GM23338 (cell line): ENCODE measurements at regions not wholly inside any gene's neighbourhood (a gene's known extent, or its start where the extent isn't known, plus 50 kb on each side); places are given as distances from the start of the nearest gene placed in this dataset.

Experiments
- ATAC-seq: fragments of 200-7000 bp; cut with Tn5 transposase; 3 replicates; pipeline ENCODE4 v1.9.1; 2020
- DNase-seq: peaks from one replicate; pipeline ENCODE4 v3.0.0-alpha.2; 2015; ENCODE audit warnings: low spot score
- H2AFZ ChIP-seq: fragments of 200-600 bp; sonication (generic); 2 replicates; pipeline ENCODE4 v1.8.0; 2016; ENCODE audit warnings: antibody characterized with exemption, mild to moderate bottlenecking, moderate library complexity
- H3F3A ChIP-seq: fragments of 200-600 bp; sonication (generic); replicated peaks from 2 replicates; pipeline ENCODE4 v1.8.0; 2017; ENCODE audit warnings: antibody characterized with exemption, mixed run types, low read depth
- H3K27ac ChIP-seq: fragments of 200-600 bp; sonication (generic); 2 replicates; pipeline ENCODE4 v1.6.1; 2016; ENCODE audit warnings: low read depth
- H3K27me3 ChIP-seq: fragments of 200-600 bp; sonication (generic); 2 replicates; pipeline ENCODE4 v1.8.0; 2016; ENCODE audit warnings: mild to moderate bottlenecking, mixed run types, moderate library complexity; ENCODE audit not compliant: insufficient read depth
- H3K36me3 ChIP-seq: fragments of 200-600 bp; sonication (generic); 2 replicates; pipeline ENCODE4 v1.8.0; 2016; ENCODE audit warnings: mild to moderate bottlenecking; ENCODE audit not compliant: insufficient read depth
- H3K4me1 ChIP-seq: fragments of 200-600 bp; sonication (generic); 2 replicates; pipeline ENCODE4 v1.8.0; 2016; ENCODE audit warnings: mild to moderate bottlenecking, moderate library complexity; ENCODE audit not compliant: insufficient read depth
- H3K4me2 ChIP-seq: fragments of 200-600 bp; sonication (generic); 2 replicates; pipeline ENCODE4 v1.7.1; 2017; ENCODE audit warnings: mixed run types
- H3K4me3 ChIP-seq: fragments of 200-600 bp; sonication (generic); 2 replicates; pipeline ENCODE4 v1.6.1; 2016; ENCODE audit warnings: mixed run types
- H3K79me2 ChIP-seq: fragments of 200-600 bp; sonication (generic); replicated peaks from 2 replicates; pipeline ENCODE4 v1.8.0; 2017; ENCODE audit warnings: mild to moderate bottlenecking; ENCODE audit not compliant: insufficient read depth
- H3K9me2 ChIP-seq: fragments of 200-600 bp; sonication (generic); 2 replicates; pipeline ENCODE4 v1.8.0; 2017; ENCODE audit not compliant: insufficient read depth
- H4K20me1 ChIP-seq: fragments of 200-600 bp; sonication (generic); replicated peaks from 2 replicates; pipeline ENCODE4 v1.8.0; 2017; ENCODE audit warnings: mild to moderate bottlenecking; ENCODE audit not compliant: insufficient read depth
- H3K27ac Mint-ChIP-seq: 2 replicates; pipeline ENCODE4 v1.8.0; 2020; ENCODE audit warnings: inconsistent platforms, mild to moderate bottlenecking, moderate library complexity, mixed read lengths
- H3K27me3 Mint-ChIP-seq: 3 replicates; pipeline ENCODE4 v1.8.0; 2022; ENCODE audit warnings: low read depth, mild to moderate bottlenecking, moderate library complexity, mixed read lengths, inconsistent platforms; ENCODE audit not compliant: insufficient read depth, poor library complexity
- H3K36me3 Mint-ChIP-seq: 3 replicates; pipeline ENCODE4 v1.8.0; 2021; ENCODE audit warnings: low read depth, mild to moderate bottlenecking, inconsistent platforms, moderate library complexity, mixed read lengths
- H3K4me1 Mint-ChIP-seq: 3 replicates; pipeline ENCODE4 v1.8.0; 2020; ENCODE audit warnings: mild to moderate bottlenecking, inconsistent platforms, mixed read lengths
- H3K4me3 Mint-ChIP-seq: 3 replicates; pipeline ENCODE4 v1.8.0; 2021; ENCODE audit warnings: moderate library complexity, mild to moderate bottlenecking, inconsistent platforms, mixed read lengths
- H3K9me3 Mint-ChIP-seq: 3 replicates; pipeline ENCODE4 v1.8.0; 2020; ENCODE audit warnings: moderate library complexity, mild to moderate bottlenecking, inconsistent platforms, mixed read lengths
- CREB1 ChIP-seq: fragments of 250-450 bp; sonication (Bioruptor Pico); IDR thresholded peaks from 2 replicates; pipeline ENCODE4 v1.5.0; 2020; ENCODE audit warnings: low read depth, mild to moderate bottlenecking, moderate library complexity
- EZH2 ChIP-seq: fragments of 200-600 bp; sonication (generic); IDR thresholded peaks from one replicate; pipeline ENCODE4 v1.8.0; 2017; ENCODE audit warnings: antibody characterized with exemption, mild to moderate bottlenecking, low read depth; ENCODE audit not compliant: unreplicated experiment
- EZH2phosphoT487 ChIP-seq: fragments of 200-600 bp; sonication (generic); IDR thresholded peaks from one replicate; pipeline ENCODE4 v1.8.1; 2018; ENCODE audit warnings: antibody characterized with exemption; ENCODE audit not compliant: unreplicated experiment
- NANOG ChIP-seq: IDR thresholded peaks from 2 replicates; pipeline ENCODE4 v1.6.1; 2016; ENCODE audit warnings: antibody characterized with exemption, borderline replicate concordance
- POLR2AphosphoS5 ChIP-seq: IDR thresholded peaks from 2 replicates; pipeline ENCODE4 v1.6.1; 2016; ENCODE audit warnings: antibody characterized with exemption, low read depth
- STAT1 ChIP-seq: IDR thresholded peaks from one replicate; pipeline ENCODE4 v1.6.1; 2016; ENCODE audit warnings: antibody characterized with exemption; ENCODE audit not compliant: unreplicated experiment
- ZNF114 ChIP-seq: fragments of 250-450 bp; sonication (Bioruptor Pico); IDR thresholded peaks from 2 replicates; pipeline ENCODE4 v1.5.0; 2020; ENCODE audit warnings: mild to moderate bottlenecking, moderate library complexity
- TF ChIP-seq, protein P1 (sequence below), 2 experiments: fragments of 200-600 bp in 1 of 2; sonication (generic) in 1 of 2; conservative IDR thresholded peaks; 2 replicates each; pipeline versions ENCODE4 v1.5.1 to v1.6.1; 2016 to 2017; ENCODE audit warnings: antibody characterized with exemption in 2 of 2, low read depth in 2 of 2, mild to moderate bottlenecking in 2 of 2, moderate library complexity in 1 of 2
- TF ChIP-seq, protein P2 (sequence below): fragments of 250-450 bp; sonication (Bioruptor Pico); IDR thresholded peaks from 2 replicates; pipeline ENCODE4 v1.5.0; 2020; ENCODE audit warnings: mild to moderate bottlenecking, moderate library complexity
- TF ChIP-seq, protein P3 (sequence below): IDR thresholded peaks from one replicate; pipeline ENCODE4 v1.6.1; 2018; ENCODE audit warnings: antibody characterized with exemption; ENCODE audit not compliant: unreplicated experiment
- TF ChIP-seq, protein P4 (sequence below): IDR thresholded peaks from 2 replicates; pipeline ENCODE4 v1.6.1; 2016; ENCODE audit warnings: antibody characterized with exemption

DNA sequence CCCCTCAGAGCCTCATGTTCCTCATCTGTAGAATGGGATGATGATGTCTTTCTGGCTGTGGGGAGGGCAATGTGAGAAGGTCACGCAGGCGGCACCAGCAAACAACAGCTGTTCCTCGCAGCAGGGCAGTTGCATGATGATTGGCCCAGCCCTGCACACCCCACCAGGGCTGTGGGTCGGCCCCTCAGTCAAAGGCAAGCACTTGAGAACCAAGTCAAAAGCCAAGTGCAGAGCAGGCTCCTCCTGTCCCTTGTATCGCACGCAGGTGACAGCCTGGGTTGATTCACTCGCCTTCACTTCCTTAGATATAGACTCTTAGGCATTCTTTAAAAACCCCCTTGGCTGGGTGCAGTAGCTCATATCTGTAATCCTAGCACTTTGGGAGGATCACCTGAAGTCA is 191.9 kb upstream of the C1orf174 start:
- Histone ChIP-seq H3K9me2 (no peaks in the 10 kb centered on the region), H2AFZ (no peak overlapping the region), H3K36me3 (no peaks in the 10 kb centered on the region), H3K4me2 (no peak overlapping the region), H3K27me3 (no peaks in the 10 kb centered on the region), H3K27ac (no peak overlapping the region), H3K4me1 (no peaks in the 10 kb centered on the region), H4K20me1 (no peaks in the 10 kb centered on the region), H3K79me2 (no peaks in the 10 kb centered on the region), H3F3A (no peaks in the 10 kb centered on the region), H3K4me3 (no peak overlapping the region)
- H3K4me1 Mint-ChIP-seq = no peaks in the 10 kb centered on the region
- no peaks in the 10 kb centered on the region for H3K27me3 Mint-ChIP-seq
- no peak for TF ChIP-seq ZNF114 (CRISPR knock-in tag)
- no peak for TF ChIP-seq POLR2AphosphoS5
- TF ChIP-seq, protein P1, sequence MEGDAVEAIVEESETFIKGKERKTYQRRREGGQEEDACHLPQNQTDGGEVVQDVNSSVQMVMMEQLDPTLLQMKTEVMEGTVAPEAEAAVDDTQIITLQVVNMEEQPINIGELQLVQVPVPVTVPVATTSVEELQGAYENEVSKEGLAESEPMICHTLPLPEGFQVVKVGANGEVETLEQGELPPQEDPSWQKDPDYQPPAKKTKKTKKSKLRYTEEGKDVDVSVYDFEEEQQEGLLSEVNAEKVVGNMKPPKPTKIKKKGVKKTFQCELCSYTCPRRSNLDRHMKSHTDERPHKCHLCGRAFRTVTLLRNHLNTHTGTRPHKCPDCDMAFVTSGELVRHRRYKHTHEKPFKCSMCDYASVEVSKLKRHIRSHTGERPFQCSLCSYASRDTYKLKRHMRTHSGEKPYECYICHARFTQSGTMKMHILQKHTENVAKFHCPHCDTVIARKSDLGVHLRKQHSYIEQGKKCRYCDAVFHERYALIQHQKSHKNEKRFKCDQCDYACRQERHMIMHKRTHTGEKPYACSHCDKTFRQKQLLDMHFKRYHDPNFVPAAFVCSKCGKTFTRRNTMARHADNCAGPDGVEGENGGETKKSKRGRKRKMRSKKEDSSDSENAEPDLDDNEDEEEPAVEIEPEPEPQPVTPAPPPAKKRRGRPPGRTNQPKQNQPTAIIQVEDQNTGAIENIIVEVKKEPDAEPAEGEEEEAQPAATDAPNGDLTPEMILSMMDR (conservative IDR thresholded peaks at IDR 0.05; ENCODE audit: low read depth in 2 of 2) = no peak
- no peak for TF ChIP-seq EZH2phosphoT487
- TF ChIP-seq, protein P2, sequence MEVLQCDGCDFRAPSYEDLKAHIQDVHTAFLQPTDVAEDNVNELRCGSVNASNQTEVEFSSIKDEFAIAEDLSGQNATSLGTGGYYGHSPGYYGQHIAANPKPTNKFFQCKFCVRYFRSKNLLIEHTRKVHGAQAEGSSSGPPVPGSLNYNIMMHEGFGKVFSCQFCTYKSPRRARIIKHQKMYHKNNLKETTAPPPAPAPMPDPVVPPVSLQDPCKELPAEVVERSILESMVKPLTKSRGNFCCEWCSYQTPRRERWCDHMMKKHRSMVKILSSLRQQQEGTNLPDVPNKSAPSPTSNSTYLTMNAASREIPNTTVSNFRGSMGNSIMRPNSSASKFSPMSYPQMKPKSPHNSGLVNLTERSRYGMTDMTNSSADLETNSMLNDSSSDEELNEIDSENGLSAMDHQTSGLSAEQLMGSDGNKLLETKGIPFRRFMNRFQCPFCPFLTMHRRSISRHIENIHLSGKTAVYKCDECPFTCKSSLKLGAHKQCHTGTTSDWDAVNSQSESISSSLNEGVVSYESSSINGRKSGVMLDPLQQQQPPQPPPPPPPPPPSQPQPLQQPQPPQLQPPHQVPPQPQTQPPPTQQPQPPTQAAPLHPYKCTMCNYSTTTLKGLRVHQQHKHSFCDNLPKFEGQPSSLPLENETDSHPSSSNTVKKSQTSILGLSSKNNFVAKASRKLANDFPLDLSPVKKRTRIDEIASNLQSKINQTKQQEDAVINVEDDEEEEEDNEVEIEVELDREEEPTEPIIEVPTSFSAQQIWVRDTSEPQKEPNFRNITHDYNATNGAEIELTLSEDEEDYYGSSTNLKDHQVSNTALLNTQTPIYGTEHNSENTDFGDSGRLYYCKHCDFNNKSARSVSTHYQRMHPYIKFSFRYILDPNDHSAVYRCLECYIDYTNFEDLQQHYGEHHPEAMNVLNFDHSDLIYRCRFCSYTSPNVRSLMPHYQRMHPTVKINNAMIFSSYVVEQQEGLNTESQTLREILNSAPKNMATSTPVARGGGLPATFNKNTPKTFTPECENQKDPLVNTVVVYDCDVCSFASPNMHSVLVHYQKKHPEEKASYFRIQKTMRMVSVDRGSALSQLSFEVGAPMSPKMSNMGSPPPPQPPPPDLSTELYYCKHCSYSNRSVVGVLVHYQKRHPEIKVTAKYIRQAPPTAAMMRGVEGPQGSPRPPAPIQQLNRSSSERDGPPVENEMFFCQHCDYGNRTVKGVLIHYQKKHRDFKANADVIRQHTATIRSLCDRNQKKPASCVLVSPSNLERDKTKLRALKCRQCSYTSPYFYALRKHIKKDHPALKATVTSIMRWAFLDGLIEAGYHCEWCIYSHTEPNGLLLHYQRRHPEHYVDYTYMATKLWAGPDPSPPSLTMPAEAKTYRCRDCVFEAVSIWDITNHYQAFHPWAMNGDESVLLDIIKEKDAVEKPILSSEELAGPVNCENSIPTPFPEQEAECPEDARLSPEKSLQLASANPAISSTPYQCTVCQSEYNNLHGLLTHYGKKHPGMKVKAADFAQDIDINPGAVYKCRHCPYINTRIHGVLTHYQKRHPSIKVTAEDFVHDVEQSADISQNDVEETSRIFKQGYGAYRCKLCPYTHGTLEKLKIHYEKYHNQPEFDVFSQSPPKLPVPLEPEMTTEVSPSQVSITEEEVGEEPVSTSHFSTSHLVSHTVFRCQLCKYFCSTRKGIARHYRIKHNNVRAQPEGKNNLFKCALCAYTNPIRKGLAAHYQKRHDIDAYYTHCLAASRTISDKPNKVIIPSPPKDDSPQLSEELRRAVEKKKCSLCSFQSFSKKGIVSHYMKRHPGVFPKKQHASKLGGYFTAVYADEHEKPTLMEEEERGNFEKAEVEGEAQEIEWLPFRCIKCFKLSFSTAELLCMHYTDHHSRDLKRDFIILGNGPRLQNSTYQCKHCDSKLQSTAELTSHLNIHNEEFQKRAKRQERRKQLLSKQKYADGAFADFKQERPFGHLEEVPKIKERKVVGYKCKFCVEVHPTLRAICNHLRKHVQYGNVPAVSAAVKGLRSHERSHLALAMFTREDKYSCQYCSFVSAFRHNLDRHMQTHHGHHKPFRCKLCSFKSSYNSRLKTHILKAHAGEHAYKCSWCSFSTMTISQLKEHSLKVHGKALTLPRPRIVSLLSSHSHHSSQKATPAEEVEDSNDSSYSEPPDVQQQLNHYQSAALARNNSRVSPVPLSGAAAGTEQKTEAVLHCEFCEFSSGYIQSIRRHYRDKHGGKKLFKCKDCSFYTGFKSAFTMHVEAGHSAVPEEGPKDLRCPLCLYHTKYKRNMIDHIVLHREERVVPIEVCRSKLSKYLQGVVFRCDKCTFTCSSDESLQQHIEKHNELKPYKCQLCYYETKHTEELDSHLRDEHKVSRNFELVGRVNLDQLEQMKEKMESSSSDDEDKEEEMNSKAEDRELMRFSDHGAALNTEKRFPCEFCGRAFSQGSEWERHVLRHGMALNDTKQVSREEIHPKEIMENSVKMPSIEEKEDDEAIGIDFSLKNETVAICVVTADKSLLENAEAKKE (CRISPR knock-in tag) = no peak
- TF ChIP-seq, protein P3, sequence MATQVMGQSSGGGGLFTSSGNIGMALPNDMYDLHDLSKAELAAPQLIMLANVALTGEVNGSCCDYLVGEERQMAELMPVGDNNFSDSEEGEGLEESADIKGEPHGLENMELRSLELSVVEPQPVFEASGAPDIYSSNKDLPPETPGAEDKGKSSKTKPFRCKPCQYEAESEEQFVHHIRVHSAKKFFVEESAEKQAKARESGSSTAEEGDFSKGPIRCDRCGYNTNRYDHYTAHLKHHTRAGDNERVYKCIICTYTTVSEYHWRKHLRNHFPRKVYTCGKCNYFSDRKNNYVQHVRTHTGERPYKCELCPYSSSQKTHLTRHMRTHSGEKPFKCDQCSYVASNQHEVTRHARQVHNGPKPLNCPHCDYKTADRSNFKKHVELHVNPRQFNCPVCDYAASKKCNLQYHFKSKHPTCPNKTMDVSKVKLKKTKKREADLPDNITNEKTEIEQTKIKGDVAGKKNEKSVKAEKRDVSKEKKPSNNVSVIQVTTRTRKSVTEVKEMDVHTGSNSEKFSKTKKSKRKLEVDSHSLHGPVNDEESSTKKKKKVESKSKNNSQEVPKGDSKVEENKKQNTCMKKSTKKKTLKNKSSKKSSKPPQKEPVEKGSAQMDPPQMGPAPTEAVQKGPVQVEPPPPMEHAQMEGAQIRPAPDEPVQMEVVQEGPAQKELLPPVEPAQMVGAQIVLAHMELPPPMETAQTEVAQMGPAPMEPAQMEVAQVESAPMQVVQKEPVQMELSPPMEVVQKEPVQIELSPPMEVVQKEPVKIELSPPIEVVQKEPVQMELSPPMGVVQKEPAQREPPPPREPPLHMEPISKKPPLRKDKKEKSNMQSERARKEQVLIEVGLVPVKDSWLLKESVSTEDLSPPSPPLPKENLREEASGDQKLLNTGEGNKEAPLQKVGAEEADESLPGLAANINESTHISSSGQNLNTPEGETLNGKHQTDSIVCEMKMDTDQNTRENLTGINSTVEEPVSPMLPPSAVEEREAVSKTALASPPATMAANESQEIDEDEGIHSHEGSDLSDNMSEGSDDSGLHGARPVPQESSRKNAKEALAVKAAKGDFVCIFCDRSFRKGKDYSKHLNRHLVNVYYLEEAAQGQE = no peak
- TF ChIP-seq EZH2 = no peak
- TF ChIP-seq, protein P4, sequence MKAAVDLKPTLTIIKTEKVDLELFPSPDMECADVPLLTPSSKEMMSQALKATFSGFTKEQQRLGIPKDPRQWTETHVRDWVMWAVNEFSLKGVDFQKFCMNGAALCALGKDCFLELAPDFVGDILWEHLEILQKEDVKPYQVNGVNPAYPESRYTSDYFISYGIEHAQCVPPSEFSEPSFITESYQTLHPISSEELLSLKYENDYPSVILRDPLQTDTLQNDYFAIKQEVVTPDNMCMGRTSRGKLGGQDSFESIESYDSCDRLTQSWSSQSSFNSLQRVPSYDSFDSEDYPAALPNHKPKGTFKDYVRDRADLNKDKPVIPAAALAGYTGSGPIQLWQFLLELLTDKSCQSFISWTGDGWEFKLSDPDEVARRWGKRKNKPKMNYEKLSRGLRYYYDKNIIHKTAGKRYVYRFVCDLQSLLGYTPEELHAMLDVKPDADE = no peak
- TF ChIP-seq NANOG = no peak
- TF ChIP-seq STAT1 = no peak
- TF ChIP-seq CREB1 (CRISPR knock-in tag) = no peak
- peaks cover 89% of the 10 kb centered on the region for H3K9me3 Mint-ChIP-seq
- ATAC-seq (no peak), DNase-seq (no peak)
- peaks cover 25% of the 10 kb centered on the region for H3K36me3 Mint-ChIP-seq
- H3K4me3 Mint-ChIP-seq = no peak overlapping the region
- no peak overlapping the region for H3K27ac Mint-ChIP-seq
